Suprapubic skin (tissue), 4 donors: ENCODE measurements at regions not wholly inside any gene's neighbourhood (a gene's known extent, or its start where the extent isn't known, plus 50 kb on each side); places are given as distances from the start of the nearest gene placed in this dataset.

ENCODE experiments used
- CTCF ChIP-seq, 2 donors: fragments of 200-600 bp in 1 of 2; fragments of 450-650 bp in 1 of 2; sonication (generic) in 1 of 2; IDR thresholded peaks; one replicate each; pipeline ENCODE4 v1.5.1; 2016 to 2019; ENCODE audit warnings: antibody characterized with exemption in 2 of 2, mild to moderate bottlenecking in 1 of 2, moderate library complexity in 1 of 2
- EP300 ChIP-seq: sonication (generic); formaldehyde crosslinking; IDR thresholded peaks from one replicate; pipeline ENCODE4 v1.6.1; 2017; ENCODE audit warnings: antibody characterized with exemption
- POLR2A ChIP-seq, 2 donors: fragments of 450-650 bp; IDR thresholded peaks; one replicate each; pipeline ENCODE4 v1.6.1; 2017; ENCODE audit warnings: antibody characterized with exemption in 2 of 2, mild to moderate bottlenecking in 2 of 2, moderate library complexity in 2 of 2
- POLR2AphosphoS5 ChIP-seq, 3 donors: sonication (generic); formaldehyde crosslinking; IDR thresholded peaks; one replicate each; pipeline ENCODE4 v1.6.1; 2017; ENCODE audit warnings: antibody characterized with exemption in 3 of 3

DNA sequence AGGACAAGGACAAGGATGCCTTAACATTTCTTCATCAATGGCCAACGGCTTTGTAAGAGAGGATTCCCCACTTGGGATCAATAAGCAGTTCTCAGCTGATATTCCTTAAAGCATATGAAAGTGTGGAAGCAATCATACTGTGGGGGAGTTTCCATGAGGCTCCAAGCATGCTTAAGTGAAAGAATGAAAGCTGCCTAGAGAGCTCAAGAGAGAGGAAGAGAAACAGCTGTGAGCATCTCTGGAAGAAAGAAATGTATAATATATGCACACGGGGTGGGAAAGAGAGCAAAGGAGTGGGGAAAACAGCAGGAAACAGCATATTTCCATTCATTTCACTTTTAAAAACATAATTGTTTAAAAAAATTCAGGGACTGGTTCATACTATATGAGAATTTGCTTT is 94.7 kb upstream of the WARS2 start:
- TF ChIP-seq CTCF (IDR thresholded peaks at IDR 0.05) (no peak), EP300 (no peak), POLR2A (IDR thresholded peaks at IDR 0.05) (no peak), POLR2AphosphoS5 (IDR thresholded peaks at IDR 0.05) (no peak)
